Left ventricle myocardium inferior (tissue), 1 donor: ENCODE measurements at regions not wholly inside any gene's neighbourhood (a gene's known extent, or its start where the extent isn't known, plus 50 kb on each side); places are given as distances from the start of the nearest gene placed in this dataset.

ENCODE experiments used
- DNase-seq: peaks from one replicate; pipeline ENCODE4 v3.0.0-alpha.2; 2020
- H3K27ac ChIP-seq: fragments of 200-600 bp; replicated peaks from 2 replicates; pipeline ENCODE4 v1.8.0; 2021
- H3K27me3 ChIP-seq: fragments of 200-600 bp; 2 replicates; pipeline ENCODE4 v1.8.0; 2021; ENCODE audit warnings: low read depth
- H3K36me3 ChIP-seq: fragments of 200-600 bp; 2 replicates; pipeline ENCODE4 v1.8.0; 2021
- H3K4me1 ChIP-seq: fragments of 200-600 bp; 2 replicates; pipeline ENCODE4 v1.8.0; 2021
- H3K4me3 ChIP-seq: fragments of 200-600 bp; 2 replicates; pipeline ENCODE4 v1.8.0; 2021; ENCODE audit warnings: mild to moderate bottlenecking, moderate library complexity
- H3K9me3 ChIP-seq: fragments of 200-600 bp; replicated peaks from 2 replicates; pipeline ENCODE4 v1.8.0; 2021
- intact Hi-C: fragments of 100-400 bp; cut with micrococcal nuclease; formaldehyde crosslinking; loops from one replicate; pipeline ENCODE4 v1.11.0; 2022
- TF ChIP-seq, protein P1 (sequence below): fragments of 200-600 bp; IDR thresholded peaks from 2 replicates; pipeline ENCODE4 v1.8.0; 2021; ENCODE audit warnings: antibody characterized with exemption, mild to moderate bottlenecking, borderline replicate concordance
- donor health status: DM: no; HTN: yes; CAD: no; lungs with severe emphysema.

DNA sequence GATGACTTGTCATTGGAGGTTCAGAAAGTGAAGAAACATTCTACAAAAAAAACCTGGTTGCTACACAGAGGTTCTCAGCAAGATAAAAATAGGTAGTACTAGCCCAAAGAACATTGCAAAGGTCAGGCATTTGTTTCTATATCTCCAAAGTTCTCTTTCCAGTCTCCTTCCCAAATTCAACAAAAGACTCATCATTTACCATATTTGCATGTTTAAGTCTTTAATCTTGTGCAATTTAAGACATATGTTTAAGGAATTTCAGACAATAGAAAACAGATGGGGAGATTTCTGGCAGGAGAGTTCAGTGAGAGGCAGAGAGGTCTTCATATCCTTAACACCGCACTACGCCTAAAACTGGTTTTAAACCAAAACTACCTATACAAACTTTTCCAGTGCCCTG lies 173.8 kb upstream of the THBS1 start:
- TF ChIP-seq, protein P1, sequence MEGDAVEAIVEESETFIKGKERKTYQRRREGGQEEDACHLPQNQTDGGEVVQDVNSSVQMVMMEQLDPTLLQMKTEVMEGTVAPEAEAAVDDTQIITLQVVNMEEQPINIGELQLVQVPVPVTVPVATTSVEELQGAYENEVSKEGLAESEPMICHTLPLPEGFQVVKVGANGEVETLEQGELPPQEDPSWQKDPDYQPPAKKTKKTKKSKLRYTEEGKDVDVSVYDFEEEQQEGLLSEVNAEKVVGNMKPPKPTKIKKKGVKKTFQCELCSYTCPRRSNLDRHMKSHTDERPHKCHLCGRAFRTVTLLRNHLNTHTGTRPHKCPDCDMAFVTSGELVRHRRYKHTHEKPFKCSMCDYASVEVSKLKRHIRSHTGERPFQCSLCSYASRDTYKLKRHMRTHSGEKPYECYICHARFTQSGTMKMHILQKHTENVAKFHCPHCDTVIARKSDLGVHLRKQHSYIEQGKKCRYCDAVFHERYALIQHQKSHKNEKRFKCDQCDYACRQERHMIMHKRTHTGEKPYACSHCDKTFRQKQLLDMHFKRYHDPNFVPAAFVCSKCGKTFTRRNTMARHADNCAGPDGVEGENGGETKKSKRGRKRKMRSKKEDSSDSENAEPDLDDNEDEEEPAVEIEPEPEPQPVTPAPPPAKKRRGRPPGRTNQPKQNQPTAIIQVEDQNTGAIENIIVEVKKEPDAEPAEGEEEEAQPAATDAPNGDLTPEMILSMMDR, result no peak
- H3K4me3 ChIP-seq, result no peak overlapping the region
- intact Hi-C loops, result no loop called here
- DNase-seq, result no peak
- H3K27me3 ChIP-seq, result no peaks in the 10 kb centered on the region
- H3K9me3 ChIP-seq, result no peaks in the 10 kb centered on the region
- no peaks in the 10 kb centered on the region for H3K36me3 ChIP-seq
- H3K27ac ChIP-seq, result no peak overlapping the region
- H3K4me1 ChIP-seq, result peaks cover 30% of the 10 kb centered on the region

DNA sequence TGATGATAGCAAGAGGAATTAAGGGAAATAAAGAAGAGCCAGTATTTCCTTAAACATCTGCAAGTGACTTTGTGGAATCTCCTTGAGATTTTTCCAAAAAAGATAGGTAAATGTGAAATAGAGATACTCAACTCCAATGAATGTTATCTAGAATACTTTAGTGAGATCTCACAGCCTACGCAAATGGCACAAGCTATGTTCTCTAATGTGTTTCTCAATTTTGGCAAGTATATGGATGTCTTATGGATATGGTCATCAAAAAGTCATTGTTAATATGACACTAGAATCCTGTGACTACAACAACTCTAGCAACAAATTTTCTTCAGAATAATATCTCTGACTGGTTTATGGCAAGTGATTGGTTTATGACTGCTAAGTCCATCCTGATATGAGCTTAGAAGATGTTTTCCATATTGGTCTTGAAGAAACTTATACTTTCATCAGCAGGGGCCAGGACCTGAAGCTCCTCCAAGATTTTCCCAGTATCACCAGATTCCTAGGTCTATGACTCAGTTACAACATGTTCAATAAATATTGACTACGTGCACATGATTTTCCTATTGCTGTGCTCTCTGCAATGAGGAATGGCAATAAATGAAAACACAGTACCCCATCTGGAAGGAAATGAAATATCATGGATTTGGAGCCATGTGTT lies 170.9 kb upstream of the THBS1 start:
- H3K4me3 ChIP-seq, result no peak overlapping the region
- H3K4me1 ChIP-seq, result peaks cover 13% of the 10 kb centered on the region
- H3K27ac ChIP-seq, result no peak overlapping the region
- intact Hi-C loops, result no loop called here
- no peak for DNase-seq
- no peaks in the 10 kb centered on the region for H3K36me3 ChIP-seq
- no peaks in the 10 kb centered on the region for H3K9me3 ChIP-seq
- TF ChIP-seq, protein P1, result no peak
- H3K27me3 ChIP-seq, result no peaks in the 10 kb centered on the region

DNA sequence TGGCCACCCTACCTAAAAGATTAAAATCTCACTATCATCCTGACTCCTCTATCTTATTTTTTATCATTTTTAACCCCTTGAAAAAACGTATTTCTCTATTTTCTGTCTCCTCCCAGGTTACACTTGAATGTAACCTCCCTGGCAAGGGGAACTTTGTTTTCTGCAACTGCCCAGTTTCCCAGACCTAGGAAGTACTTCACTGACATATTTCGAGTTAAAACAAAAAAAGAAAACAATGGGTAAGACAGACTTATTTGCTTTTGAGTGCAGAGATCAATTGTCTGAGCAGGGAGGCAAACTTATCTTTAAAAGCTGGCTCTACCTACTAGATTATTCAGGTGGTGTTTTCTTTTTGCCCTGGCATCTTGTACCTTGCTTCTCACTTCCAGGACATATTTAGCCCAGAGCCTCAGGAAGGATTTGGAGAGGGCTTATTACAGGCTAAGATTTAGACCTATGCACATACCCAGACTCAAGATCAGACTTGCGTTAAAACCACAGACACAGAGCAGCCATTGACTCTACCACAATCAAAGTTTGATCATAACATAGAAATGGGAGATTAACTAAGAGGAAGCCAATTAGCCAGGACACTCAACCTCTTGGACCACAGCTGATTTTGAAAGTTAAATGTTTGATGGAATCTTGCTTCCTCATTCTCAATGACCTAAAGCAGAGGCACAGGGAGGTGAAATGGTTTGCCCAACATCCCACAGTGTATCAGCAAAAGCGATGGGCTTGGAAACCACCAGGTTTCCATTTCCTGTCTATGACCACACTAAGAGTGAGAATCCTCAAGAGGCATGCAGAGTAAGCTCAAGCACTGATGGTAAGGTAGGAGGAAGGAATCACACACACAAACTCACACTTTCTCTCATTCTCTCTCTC lies 169.5 kb upstream of the THBS1 start:
- intact Hi-C loops, result no loop called here
- Histone ChIP-seq H3K27ac (no peak overlapping the region), H3K27me3 (no peaks in the 10 kb centered on the region), H3K4me1 (peaks cover 10% of the 10 kb centered on the region), H3K9me3 (no peaks in the 10 kb centered on the region), H3K4me3 (no peak overlapping the region), H3K36me3 (no peaks in the 10 kb centered on the region)
- TF ChIP-seq, protein P1, result no peak
- DNase-seq, result no peak

DNA sequence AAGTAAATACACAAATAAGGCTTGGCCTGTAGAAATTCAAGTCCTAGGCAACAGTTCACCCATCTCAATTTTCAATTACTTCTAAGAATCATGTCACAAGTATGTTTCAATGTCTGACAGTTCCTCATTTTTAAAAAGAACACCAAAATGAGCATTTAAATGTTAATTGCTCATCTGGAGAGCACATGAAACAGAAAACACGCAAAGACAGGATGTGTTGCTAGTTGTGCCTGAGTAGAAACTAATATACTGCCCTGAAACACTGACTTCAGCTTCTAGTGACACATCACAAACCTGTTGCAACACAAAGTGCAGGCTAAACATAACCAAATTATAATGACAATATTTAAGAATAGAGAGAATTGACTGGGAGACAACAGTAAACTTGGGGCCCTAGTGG lies 167.3 kb upstream of the THBS1 start:
- Histone ChIP-seq H3K4me1 (no peaks in the 10 kb centered on the region), H3K27ac (no peak overlapping the region), H3K36me3 (no peaks in the 10 kb centered on the region), H3K27me3 (no peaks in the 10 kb centered on the region), H3K4me3 (no peak overlapping the region), H3K9me3 (no peaks in the 10 kb centered on the region)
- intact Hi-C loops, result no loop called here
- TF ChIP-seq, protein P1, result no peak
- DNase-seq, result no peak

DNA sequence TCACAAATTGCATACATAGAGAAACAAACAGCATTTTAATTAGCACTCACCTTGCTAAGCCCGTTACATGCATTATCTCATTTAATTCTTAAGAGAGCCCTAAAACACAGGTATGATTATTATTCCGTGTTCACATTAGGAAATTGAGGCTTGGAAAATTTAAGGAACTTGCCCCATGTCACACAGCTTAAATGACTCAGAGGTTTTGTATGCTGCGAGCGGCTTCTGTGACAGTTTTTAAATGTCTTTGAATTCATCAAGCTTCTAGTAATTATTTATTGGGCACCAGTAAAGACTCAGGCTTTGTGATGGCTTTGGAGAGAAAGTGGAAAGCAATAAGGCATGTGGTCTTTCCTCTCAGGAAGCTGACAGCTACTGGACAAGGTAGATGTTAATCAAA lies 166.7 kb upstream of the THBS1 start:
- intact Hi-C loops, result no loop called here
- Histone ChIP-seq H3K4me1 (no peaks in the 10 kb centered on the region), H3K36me3 (no peaks in the 10 kb centered on the region), H3K9me3 (no peaks in the 10 kb centered on the region), H3K27me3 (no peaks in the 10 kb centered on the region), H3K27ac (no peak overlapping the region), H3K4me3 (no peak overlapping the region)
- TF ChIP-seq, protein P1, result no peak
- no peak for DNase-seq
